SK-N-SH treated with all-trans-retinoic acid at 6 μM for 48 hours (cell line): ENCODE measurements at regions not wholly inside any gene's neighbourhood (a gene's known extent, or its start where the extent isn't known, plus 50 kb on each side); places are given as distances from the start of the nearest gene placed in this dataset.

Experiments
- ATAC-seq: fragments of 200-7000 bp; cut with Tn5 transposase; 3 replicates; pipeline ENCODE4 v1.9.1; 2020; ENCODE audit warnings: mild to moderate bottlenecking, moderate library complexity
- ARNTL ChIP-seq: fragments of 450-650 bp; formaldehyde crosslinking; IDR thresholded peaks from 2 replicates; pipeline ENCODE4 v1.5.0; 2020; ENCODE audit warnings: low read depth, mild to moderate bottlenecking, moderate library complexity, borderline replicate concordance
- BACH2 ChIP-seq: fragments of 250-450 bp; sonication (Bioruptor Pico); IDR thresholded peaks from 2 replicates; pipeline ENCODE4 v1.9.0; 2021; ENCODE audit warnings: mild to moderate bottlenecking, borderline replicate concordance
- CSDC2 ChIP-seq: fragments of 250-450 bp; sonication (Bioruptor Pico); IDR thresholded peaks from 2 replicates; pipeline ENCODE4 v1.5.0; 2020; ENCODE audit warnings: mild to moderate bottlenecking, moderate library complexity
- ESRRG ChIP-seq: fragments of 250-450 bp; sonication (Bioruptor Pico); IDR thresholded peaks from 2 replicates; pipeline ENCODE4 v1.6.1; 2021; ENCODE audit warnings: mild to moderate bottlenecking
- GLIS3 ChIP-seq: fragments of 250-450 bp; sonication (Bioruptor Pico); IDR thresholded peaks from 2 replicates; pipeline ENCODE4 v1.5.0; 2020; ENCODE audit warnings: mild to moderate bottlenecking, moderate library complexity
- ISL1 ChIP-seq: fragments of 250-450 bp; sonication (Bioruptor Pico); IDR thresholded peaks from 2 replicates; pipeline ENCODE4 v2.1.2; 2022; ENCODE audit warnings: mild to moderate bottlenecking, moderate library complexity
- OSR1 ChIP-seq: fragments of 250-450 bp; sonication (Bioruptor Pico); IDR thresholded peaks from 2 replicates; pipeline ENCODE4 v1.8.0; 2022; ENCODE audit warnings: moderate library complexity, mild to moderate bottlenecking, inconsistent platforms
- PPARA ChIP-seq: fragments of 250-450 bp; sonication (Bioruptor Pico); IDR thresholded peaks from 2 replicates; pipeline ENCODE4 v1.5.0; 2020; ENCODE audit warnings: mild to moderate bottlenecking, borderline replicate concordance
- RARB ChIP-seq: fragments of 250-450 bp; sonication (Bioruptor Pico); IDR thresholded peaks from 2 replicates; pipeline ENCODE4 v1.8.0; 2021; ENCODE audit warnings: mild to moderate bottlenecking, moderate library complexity
- SNAI2 ChIP-seq: fragments of 250-450 bp; sonication (Bioruptor Pico); IDR thresholded peaks from 2 replicates; pipeline ENCODE4 v1.5.0; 2020; ENCODE audit warnings: mild to moderate bottlenecking, moderate library complexity
- TCF4 ChIP-seq: fragments of 250-450 bp; sonication (Bioruptor Pico); IDR thresholded peaks from 2 replicates; pipeline ENCODE4 v1.8.0; 2021; ENCODE audit warnings: mild to moderate bottlenecking, moderate library complexity, borderline replicate concordance
- TOX ChIP-seq: fragments of 250-450 bp; sonication (Bioruptor Pico); IDR thresholded peaks from 2 replicates; pipeline ENCODE4 v1.8.0; 2021; ENCODE audit warnings: mild to moderate bottlenecking, moderate library complexity, borderline replicate concordance
- ZC3H10 ChIP-seq: fragments of 250-450 bp; sonication (Bioruptor Pico); IDR thresholded peaks from 2 replicates; pipeline ENCODE4 v1.5.1; 2021; ENCODE audit warnings: mild to moderate bottlenecking, moderate library complexity
- ZFP30 ChIP-seq: fragments of 450-650 bp; formaldehyde crosslinking; IDR thresholded peaks from 2 replicates; pipeline ENCODE4 v1.5.0; 2022; ENCODE audit warnings: mild to moderate bottlenecking, moderate library complexity
- ZNF565 ChIP-seq: fragments of 450-650 bp; formaldehyde crosslinking; conservative IDR thresholded peaks from 2 replicates; pipeline ENCODE4 v1.5.0; 2020; ENCODE audit warnings: low read depth, mild to moderate bottlenecking, moderate library complexity
- ZNF70 ChIP-seq: fragments of 450-650 bp; formaldehyde crosslinking; IDR thresholded peaks from 2 replicates; pipeline ENCODE4 v1.5.0; 2020; ENCODE audit warnings: mild to moderate bottlenecking, moderate library complexity
- ZNF8 ChIP-seq: fragments of 450-650 bp; formaldehyde crosslinking; IDR thresholded peaks from 2 replicates; pipeline ENCODE4 v1.5.0; 2020; ENCODE audit warnings: mild to moderate bottlenecking, moderate library complexity
- TF ChIP-seq, protein P1 (sequence below): fragments of 250-450 bp; sonication (Bioruptor Pico); IDR thresholded peaks from 2 replicates; pipeline ENCODE4 v1.5.1; 2020; ENCODE audit warnings: low read depth, mild to moderate bottlenecking, moderate library complexity
- TF ChIP-seq, protein P2 (sequence below): fragments of 250-450 bp; sonication (Bioruptor Pico); IDR thresholded peaks from 2 replicates; pipeline ENCODE4 v1.8.0; 2021; ENCODE audit warnings: low read depth, mild to moderate bottlenecking, moderate library complexity, borderline replicate concordance
- TF ChIP-seq, protein P3 (sequence below): fragments of 250-450 bp; sonication (Bioruptor Pico); IDR thresholded peaks from 2 replicates; pipeline ENCODE4 v1.5.0; 2020; ENCODE audit warnings: mild to moderate bottlenecking, moderate library complexity
- TF ChIP-seq, protein P4 (sequence below): fragments of 250-450 bp; sonication (Bioruptor Pico); IDR thresholded peaks from 2 replicates; pipeline ENCODE4 v1.5.1; 2021; ENCODE audit warnings: mild to moderate bottlenecking, moderate library complexity
- TF ChIP-seq, protein P5 (sequence below): fragments of 250-450 bp; sonication (Bioruptor Pico); IDR thresholded peaks from 2 replicates; pipeline ENCODE4 v1.8.0; 2020; ENCODE audit warnings: mild to moderate bottlenecking, moderate library complexity, borderline replicate concordance

DNA sequence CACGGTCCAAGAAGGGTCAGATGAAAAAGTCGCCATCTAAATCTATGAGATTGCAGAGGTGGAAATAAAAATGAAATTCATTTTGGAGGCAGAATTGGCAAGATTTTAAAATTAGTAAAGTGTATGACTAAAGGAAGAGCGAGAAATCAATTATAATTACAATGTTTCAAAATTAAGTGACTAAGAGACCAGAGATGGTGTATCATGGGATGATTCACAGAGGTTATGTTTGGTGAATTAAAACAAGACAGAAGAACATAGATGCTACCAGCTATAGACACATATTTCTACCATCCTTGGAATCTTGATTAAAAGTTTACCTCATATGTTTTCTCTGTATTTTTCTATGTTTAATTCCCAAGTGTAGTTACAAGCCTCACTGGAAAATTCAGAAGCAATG, 308.9 kb upstream of the DNAJC19 start:
- no peak for ATAC-seq
- TF ChIP-seq OSR1 (no peak), TOX (CRISPR knock-in tag) (no peak), BACH2 (CRISPR knock-in tag) (no peak), GLIS3 (CRISPR knock-in tag) (no peak), ESRRG (no peak), ZC3H10 (CRISPR knock-in tag) (no peak), PPARA (no peak), ZNF565 (CRISPR knock-in tag) (no peak), SNAI2 (no peak), TCF4 (CRISPR knock-in tag) (no peak), ZNF70 (CRISPR knock-in tag) (no peak), ISL1 (CRISPR knock-in tag) (no peak)
- TF ChIP-seq, protein P1, sequence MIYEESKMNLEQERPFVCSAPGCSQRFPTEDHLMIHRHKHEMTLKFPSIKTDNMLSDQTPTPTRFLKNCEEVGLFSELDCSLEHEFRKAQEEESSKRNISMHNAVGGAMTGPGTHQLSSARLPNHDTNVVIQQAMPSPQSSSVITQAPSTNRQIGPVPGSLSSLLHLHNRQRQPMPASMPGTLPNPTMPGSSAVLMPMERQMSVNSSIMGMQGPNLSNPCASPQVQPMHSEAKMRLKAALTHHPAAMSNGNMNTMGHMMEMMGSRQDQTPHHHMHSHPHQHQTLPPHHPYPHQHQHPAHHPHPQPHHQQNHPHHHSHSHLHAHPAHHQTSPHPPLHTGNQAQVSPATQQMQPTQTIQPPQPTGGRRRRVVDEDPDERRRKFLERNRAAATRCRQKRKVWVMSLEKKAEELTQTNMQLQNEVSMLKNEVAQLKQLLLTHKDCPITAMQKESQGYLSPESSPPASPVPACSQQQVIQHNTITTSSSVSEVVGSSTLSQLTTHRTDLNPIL = no peak
- TF ChIP-seq, protein P2, sequence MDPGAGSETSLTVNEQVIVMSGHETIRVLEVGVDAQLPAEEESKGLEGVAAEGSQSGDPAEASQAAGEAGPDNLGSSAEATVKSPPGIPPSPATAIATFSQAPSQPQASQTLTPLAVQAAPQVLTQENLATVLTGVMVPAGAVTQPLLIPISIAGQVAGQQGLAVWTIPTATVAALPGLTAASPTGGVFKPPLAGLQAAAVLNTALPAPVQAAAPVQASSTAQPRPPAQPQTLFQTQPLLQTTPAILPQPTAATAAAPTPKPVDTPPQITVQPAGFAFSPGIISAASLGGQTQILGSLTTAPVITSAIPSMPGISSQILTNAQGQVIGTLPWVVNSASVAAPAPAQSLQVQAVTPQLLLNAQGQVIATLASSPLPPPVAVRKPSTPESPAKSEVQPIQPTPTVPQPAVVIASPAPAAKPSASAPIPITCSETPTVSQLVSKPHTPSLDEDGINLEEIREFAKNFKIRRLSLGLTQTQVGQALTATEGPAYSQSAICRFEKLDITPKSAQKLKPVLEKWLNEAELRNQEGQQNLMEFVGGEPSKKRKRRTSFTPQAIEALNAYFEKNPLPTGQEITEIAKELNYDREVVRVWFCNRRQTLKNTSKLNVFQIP (CRISPR knock-in tag) = no peak

DNA sequence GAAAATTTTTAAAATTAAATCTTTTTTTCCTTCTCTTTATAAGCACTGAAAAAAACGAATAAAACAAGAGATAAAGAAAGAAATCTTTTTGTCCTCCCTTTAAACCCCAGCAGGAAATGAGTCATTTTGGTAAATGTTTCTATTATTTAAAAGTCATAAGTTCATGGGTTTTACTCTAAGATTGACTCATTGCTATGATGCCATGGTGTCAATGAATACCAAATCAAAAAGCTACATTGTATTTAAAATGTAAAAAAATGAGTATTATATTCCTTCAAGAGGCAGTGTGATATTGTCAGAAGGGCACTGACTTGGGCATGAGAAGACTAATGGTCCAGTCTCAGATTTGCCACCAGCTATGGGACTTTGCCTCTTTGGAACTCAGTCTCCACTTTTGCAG, 303.4 kb upstream of the DNAJC19 start:
- no peak for ATAC-seq
- TF ChIP-seq ZFP30 (CRISPR knock-in tag) (no peak), ZC3H10 (CRISPR knock-in tag) (no peak), ESRRG (no peak), BACH2 (CRISPR knock-in tag) (no peak), GLIS3 (CRISPR knock-in tag) (no peak), TOX (CRISPR knock-in tag) (peak; percentile 26; the same call in 1 of the 2 replicates)

DNA sequence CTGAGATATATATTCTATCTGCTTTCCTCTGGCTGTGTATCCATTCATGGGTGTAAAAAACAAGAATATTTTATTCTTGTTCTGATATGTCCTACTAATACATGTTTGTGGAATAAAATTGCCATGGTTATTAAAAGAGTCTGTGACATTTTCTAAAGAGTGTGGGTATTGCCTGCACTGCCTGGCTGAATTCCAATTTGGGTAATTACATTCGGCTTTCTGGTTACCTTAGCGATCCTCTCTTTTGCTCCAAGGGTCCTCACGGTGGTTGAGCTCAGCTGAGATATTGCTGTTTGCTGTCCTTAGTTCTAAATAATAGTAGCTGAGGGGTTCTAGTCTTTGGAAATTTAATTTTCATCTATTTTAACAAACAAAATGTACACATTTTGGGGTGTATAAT, 301.4 kb upstream of the DNAJC19 start:
- TF ChIP-seq PPARA (no peak), OSR1 (no peak), ZC3H10 (CRISPR knock-in tag) (no peak), ESRRG (no peak), ZNF8 (CRISPR knock-in tag) (no peak), ISL1 (CRISPR knock-in tag) (no peak), CSDC2 (CRISPR knock-in tag) (no peak), BACH2 (CRISPR knock-in tag) (no peak), TOX (CRISPR knock-in tag) (no peak), ARNTL (CRISPR knock-in tag) (no peak), ZFP30 (CRISPR knock-in tag) (no peak), SNAI2 (no peak), ZNF565 (CRISPR knock-in tag) (no peak), TCF4 (CRISPR knock-in tag) (no peak), RARB (CRISPR knock-in tag) (no peak), ZNF70 (CRISPR knock-in tag) (no peak)
- TF ChIP-seq, protein P3, sequence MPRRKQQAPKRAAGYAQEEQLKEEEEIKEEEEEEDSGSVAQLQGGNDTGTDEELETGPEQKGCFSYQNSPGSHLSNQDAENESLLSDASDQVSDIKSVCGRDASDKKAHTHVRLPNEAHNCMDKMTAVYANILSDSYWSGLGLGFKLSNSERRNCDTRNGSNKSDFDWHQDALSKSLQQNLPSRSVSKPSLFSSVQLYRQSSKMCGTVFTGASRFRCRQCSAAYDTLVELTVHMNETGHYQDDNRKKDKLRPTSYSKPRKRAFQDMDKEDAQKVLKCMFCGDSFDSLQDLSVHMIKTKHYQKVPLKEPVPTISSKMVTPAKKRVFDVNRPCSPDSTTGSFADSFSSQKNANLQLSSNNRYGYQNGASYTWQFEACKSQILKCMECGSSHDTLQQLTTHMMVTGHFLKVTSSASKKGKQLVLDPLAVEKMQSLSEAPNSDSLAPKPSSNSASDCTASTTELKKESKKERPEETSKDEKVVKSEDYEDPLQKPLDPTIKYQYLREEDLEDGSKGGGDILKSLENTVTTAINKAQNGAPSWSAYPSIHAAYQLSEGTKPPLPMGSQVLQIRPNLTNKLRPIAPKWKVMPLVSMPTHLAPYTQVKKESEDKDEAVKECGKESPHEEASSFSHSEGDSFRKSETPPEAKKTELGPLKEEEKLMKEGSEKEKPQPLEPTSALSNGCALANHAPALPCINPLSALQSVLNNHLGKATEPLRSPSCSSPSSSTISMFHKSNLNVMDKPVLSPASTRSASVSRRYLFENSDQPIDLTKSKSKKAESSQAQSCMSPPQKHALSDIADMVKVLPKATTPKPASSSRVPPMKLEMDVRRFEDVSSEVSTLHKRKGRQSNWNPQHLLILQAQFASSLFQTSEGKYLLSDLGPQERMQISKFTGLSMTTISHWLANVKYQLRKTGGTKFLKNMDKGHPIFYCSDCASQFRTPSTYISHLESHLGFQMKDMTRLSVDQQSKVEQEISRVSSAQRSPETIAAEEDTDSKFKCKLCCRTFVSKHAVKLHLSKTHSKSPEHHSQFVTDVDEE (CRISPR knock-in tag) = no peak
- TF ChIP-seq, protein P4, sequence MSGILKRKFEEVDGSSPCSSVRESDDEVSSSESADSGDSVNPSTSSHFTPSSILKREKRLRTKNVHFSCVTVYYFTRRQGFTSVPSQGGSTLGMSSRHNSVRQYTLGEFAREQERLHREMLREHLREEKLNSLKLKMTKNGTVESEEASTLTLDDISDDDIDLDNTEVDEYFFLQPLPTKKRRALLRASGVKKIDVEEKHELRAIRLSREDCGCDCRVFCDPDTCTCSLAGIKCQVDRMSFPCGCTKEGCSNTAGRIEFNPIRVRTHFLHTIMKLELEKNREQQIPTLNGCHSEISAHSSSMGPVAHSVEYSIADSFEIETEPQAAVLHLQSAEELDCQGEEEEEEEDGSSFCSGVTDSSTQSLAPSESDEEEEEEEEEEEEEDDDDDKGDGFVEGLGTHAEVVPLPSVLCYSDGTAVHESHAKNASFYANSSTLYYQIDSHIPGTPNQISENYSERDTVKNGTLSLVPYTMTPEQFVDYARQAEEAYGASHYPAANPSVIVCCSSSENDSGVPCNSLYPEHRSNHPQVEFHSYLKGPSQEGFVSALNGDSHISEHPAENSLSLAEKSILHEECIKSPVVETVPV (CRISPR knock-in tag) = no peak
- TF ChIP-seq, protein P5, sequence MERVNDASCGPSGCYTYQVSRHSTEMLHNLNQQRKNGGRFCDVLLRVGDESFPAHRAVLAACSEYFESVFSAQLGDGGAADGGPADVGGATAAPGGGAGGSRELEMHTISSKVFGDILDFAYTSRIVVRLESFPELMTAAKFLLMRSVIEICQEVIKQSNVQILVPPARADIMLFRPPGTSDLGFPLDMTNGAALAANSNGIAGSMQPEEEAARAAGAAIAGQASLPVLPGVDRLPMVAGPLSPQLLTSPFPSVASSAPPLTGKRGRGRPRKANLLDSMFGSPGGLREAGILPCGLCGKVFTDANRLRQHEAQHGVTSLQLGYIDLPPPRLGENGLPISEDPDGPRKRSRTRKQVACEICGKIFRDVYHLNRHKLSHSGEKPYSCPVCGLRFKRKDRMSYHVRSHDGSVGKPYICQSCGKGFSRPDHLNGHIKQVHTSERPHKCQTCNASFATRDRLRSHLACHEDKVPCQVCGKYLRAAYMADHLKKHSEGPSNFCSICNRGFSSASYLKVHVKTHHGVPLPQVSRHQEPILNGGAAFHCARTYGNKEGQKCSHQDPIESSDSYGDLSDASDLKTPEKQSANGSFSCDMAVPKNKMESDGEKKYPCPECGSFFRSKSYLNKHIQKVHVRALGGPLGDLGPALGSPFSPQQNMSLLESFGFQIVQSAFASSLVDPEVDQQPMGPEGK = no peak
- no peak for ATAC-seq
